ENCODE measurements at regions not wholly inside any gene's neighbourhood (a gene's known extent, or its start where the extent isn't known, plus 50 kb on each side); places are given as distances from the start of the nearest gene placed in this dataset.
A peak's percentile ranks its signal among the peaks of the same experiment; 100 is the strongest.

- H3K79me1 ChIP-seq (ENCODE audit: low read depth, low read length), result peaks cover 5% of the 10 kb centered on the region
- DNase-seq (ENCODE audit: low spot score), result no peak
- H3K4me3 ChIP-seq (ENCODE audit: low read length in 2 of 2), result peak overlapping the region in 1 of 2 donors; percentile 16
- no peaks in the 10 kb centered on the region for H3K36me3 ChIP-seq (replicated peaks in 1 of 2; ENCODE audit: control insufficient read depth in 2 of 2, insufficient read depth in 2 of 2, low read length in 2 of 2)
- H3K4ac ChIP-seq (ENCODE audit: low read length), result no peak overlapping the region
- peak overlapping the region; percentile 63 for H3K9ac ChIP-seq (ENCODE audit: low read depth, low read length, poor library complexity)
- peak overlapping the region; percentile 64 for H3K18ac ChIP-seq (ENCODE audit: low read length)
- H2BK120ac ChIP-seq (ENCODE audit: low read depth, low read length), result no peak overlapping the region
- H4K91ac ChIP-seq (ENCODE audit: low read depth, low read length, poor library complexity), result no peak overlapping the region
- H3K23ac ChIP-seq (ENCODE audit: low read depth, low read length, poor library complexity), result peak overlapping the region; percentile 73
- peak overlapping the region; percentile 63 for H2AK5ac ChIP-seq (ENCODE audit: low read depth, low read length)
- H2BK12ac ChIP-seq (ENCODE audit: low read length), result no peak overlapping the region
- no peak overlapping the region for H2AFZ ChIP-seq (ENCODE audit: low read length)
- peak overlapping the region; percentile 56 for H3K14ac ChIP-seq (ENCODE audit: low read length)
- H3K27ac ChIP-seq (replicated peaks; ENCODE audit: low read length), result no peak overlapping the region
- H2BK5ac ChIP-seq (ENCODE audit: low read length), result no peak overlapping the region
- no peak overlapping the region for H4K8ac ChIP-seq (ENCODE audit: low read depth, low read length)
- H2BK15ac ChIP-seq (ENCODE audit: low read length), result peak overlapping the region; percentile 67
- H3K4me2 ChIP-seq (ENCODE audit: insufficient read depth, low read length, poor library complexity, severe bottlenecking), result no peak overlapping the region
- no peaks in the 10 kb centered on the region for H3K9me3 ChIP-seq (replicated peaks in 1 of 2; ENCODE audit: control insufficient read depth in 2 of 2, insufficient read depth in 1 of 2, low read depth in 1 of 2, low read length in 2 of 2)
- no peaks in the 10 kb centered on the region for H3K4me1 ChIP-seq (ENCODE audit: control insufficient read depth in 2 of 2, insufficient read depth in 1 of 2, low read depth in 1 of 2, low read length in 2 of 2)
- no CpG with 5 or more reads among the region's 36 CpGs for WGBS, 2 donors (ENCODE audit: extremely low coverage in 2 of 2, insufficient read length in 2 of 2, insufficient replicate concordance in 1 of 2)
- H3K27me3 ChIP-seq (ENCODE audit: control insufficient read depth in 3 of 3, insufficient read depth in 3 of 3, low read depth in 1 of 3, low read length in 3 of 3), result peaks cover 0 to 90% (median 0%) of the 10 kb centered on the region in 3 experiments
Observed at GRCh38 chr20:63086421-63087235, 79.9 kb upstream of the BHLHE23 start.

DNA sequence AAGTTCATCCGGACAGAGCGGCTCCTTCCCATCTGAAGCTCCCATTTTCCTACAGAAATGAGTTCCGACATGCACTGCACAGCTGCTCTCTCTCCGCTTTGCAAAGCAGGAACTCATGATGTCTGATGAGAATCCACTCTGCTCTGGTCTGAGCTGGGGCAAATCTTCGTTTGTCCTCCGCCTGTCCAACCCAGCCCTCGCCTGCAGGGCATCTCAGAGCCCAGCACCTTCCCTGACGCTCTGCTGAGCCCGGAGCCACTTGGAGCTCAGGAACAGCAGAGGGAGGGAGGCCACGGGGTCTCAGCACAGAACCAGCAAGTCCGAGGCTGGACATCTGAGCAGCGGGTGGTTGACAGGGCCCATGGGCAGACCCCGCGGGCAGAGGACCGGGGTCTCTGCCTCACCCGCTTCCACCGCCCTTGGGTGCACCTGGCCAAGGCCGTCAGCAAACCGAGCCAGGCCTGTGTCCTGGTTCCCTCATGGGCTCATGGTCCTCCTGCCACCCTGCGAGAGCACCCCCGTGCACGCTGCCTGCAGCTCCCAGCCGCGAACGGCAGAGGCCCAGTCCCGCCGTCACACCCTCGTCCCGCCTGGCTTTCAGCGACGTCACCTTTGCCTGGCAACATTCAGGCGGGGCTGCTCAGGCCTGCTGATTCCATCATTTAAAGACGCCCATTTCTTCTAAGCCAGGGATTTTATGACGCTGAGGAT, 78.5 kb upstream of the BHLHE23 start:
- H3K9ac ChIP-seq (ENCODE audit: low read depth, low read length, poor library complexity), result peak overlapping the region; percentile 70
- H2BK12ac ChIP-seq (ENCODE audit: low read length), result no peak overlapping the region
- no peak overlapping the region for H2BK120ac ChIP-seq (ENCODE audit: low read depth, low read length)
- H3K9me3 ChIP-seq (replicated peaks in 1 of 2; ENCODE audit: control insufficient read depth in 2 of 2, insufficient read depth in 1 of 2, low read depth in 1 of 2, low read length in 2 of 2), result no peaks in the 10 kb centered on the region
- H2AK5ac ChIP-seq (ENCODE audit: low read depth, low read length), result peak overlapping the region; percentile 93
- no peak overlapping the region for H3K4ac ChIP-seq (ENCODE audit: low read length)
- H3K36me3 ChIP-seq (replicated peaks in 1 of 2; ENCODE audit: control insufficient read depth in 2 of 2, insufficient read depth in 2 of 2, low read length in 2 of 2), result no peaks in the 10 kb centered on the region
- peaks cover 5% of the 10 kb centered on the region for H3K79me1 ChIP-seq (ENCODE audit: low read depth, low read length)
- no peak overlapping the region for H2BK5ac ChIP-seq (ENCODE audit: low read length)
- H3K18ac ChIP-seq (ENCODE audit: low read length), result peak overlapping the region; percentile 76
- no peak overlapping the region for H4K8ac ChIP-seq (ENCODE audit: low read depth, low read length)
- H3K27me3 ChIP-seq (ENCODE audit: control insufficient read depth in 3 of 3, insufficient read depth in 3 of 3, low read depth in 1 of 3, low read length in 3 of 3), result peaks cover 0 to 84% (median 0%) of the 10 kb centered on the region in 3 experiments
- H3K4me3 ChIP-seq (ENCODE audit: low read length in 2 of 2), result no peak overlapping the region
- no CpG with 5 or more reads among the region's 34 CpGs for WGBS, 2 donors (ENCODE audit: extremely low coverage in 2 of 2, insufficient read length in 2 of 2, insufficient replicate concordance in 1 of 2)
- peak overlapping the region; percentile 56 for H3K14ac ChIP-seq (ENCODE audit: low read length)
- no peak overlapping the region for H3K27ac ChIP-seq (replicated peaks; ENCODE audit: low read length)
- H2BK15ac ChIP-seq (ENCODE audit: low read length), result peak overlapping the region; percentile 75
- peak overlapping the region; percentile 96 for H3K23ac ChIP-seq (ENCODE audit: low read depth, low read length, poor library complexity)
- H4K91ac ChIP-seq (ENCODE audit: low read depth, low read length, poor library complexity), result no peak overlapping the region
- H2AFZ ChIP-seq (ENCODE audit: low read length), result no peak overlapping the region
- H3K4me1 ChIP-seq (ENCODE audit: control insufficient read depth in 2 of 2, insufficient read depth in 1 of 2, low read depth in 1 of 2, low read length in 2 of 2), result no peaks in the 10 kb centered on the region
- H3K4me2 ChIP-seq (ENCODE audit: insufficient read depth, low read length, poor library complexity, severe bottlenecking), result no peak overlapping the region
- no peak for DNase-seq (ENCODE audit: low spot score)

- Histone ChIP-seq H2BK5ac (ENCODE audit: low read length) (no peak overlapping the region), H4K91ac (ENCODE audit: low read depth, low read length, poor library complexity) (no peak overlapping the region), H3K23ac (ENCODE audit: low read depth, low read length, poor library complexity) (no peak overlapping the region), H3K9ac (ENCODE audit: low read depth, low read length, poor library complexity) (no peak overlapping the region), H3K4me3 (ENCODE audit: low read length in 2 of 2) (no peak overlapping the region), H2BK15ac (ENCODE audit: low read length) (no peak overlapping the region), H2BK120ac (ENCODE audit: low read depth, low read length) (no peak overlapping the region), H3K18ac (ENCODE audit: low read length) (no peak overlapping the region), H3K4me1 (ENCODE audit: control insufficient read depth in 2 of 2, insufficient read depth in 1 of 2, low read depth in 1 of 2, low read length in 2 of 2) (no peaks in the 10 kb centered on the region), H3K14ac (ENCODE audit: low read length) (no peak overlapping the region), H3K4me2 (ENCODE audit: insufficient read depth, low read length, poor library complexity, severe bottlenecking) (no peak overlapping the region), H3K27me3 (ENCODE audit: control insufficient read depth in 3 of 3, insufficient read depth in 3 of 3, low read depth in 1 of 3, low read length in 3 of 3) (peaks cover 0 to 80% (median 0%) of the 10 kb centered on the region in 3 experiments), H3K36me3 (replicated peaks in 1 of 2; ENCODE audit: control insufficient read depth in 2 of 2, insufficient read depth in 2 of 2, low read length in 2 of 2) (no peaks in the 10 kb centered on the region), H2AFZ (ENCODE audit: low read length) (no peak overlapping the region), H2BK12ac (ENCODE audit: low read length) (no peak overlapping the region), H3K4ac (ENCODE audit: low read length) (no peak overlapping the region), H4K8ac (ENCODE audit: low read depth, low read length) (no peak overlapping the region), H3K79me1 (ENCODE audit: low read depth, low read length) (peaks cover 7% of the 10 kb centered on the region), H2AK5ac (ENCODE audit: low read depth, low read length) (no peak overlapping the region), H3K9me3 (replicated peaks in 1 of 2; ENCODE audit: control insufficient read depth in 2 of 2, insufficient read depth in 1 of 2, low read depth in 1 of 2, low read length in 2 of 2) (peaks cover 0 to 3% of the 10 kb centered on the region in 2 donors), H3K27ac (replicated peaks; ENCODE audit: low read length) (no peak overlapping the region)
- WGBS, 2 donors (ENCODE audit: extremely low coverage in 2 of 2, insufficient read length in 2 of 2, insufficient replicate concordance in 1 of 2), result no CpG with 5 or more reads among the region's 15 CpGs
- no peak for DNase-seq (ENCODE audit: low spot score)
Observed at GRCh38 chr20:63084563-63084927, 77.8 kb upstream of the BHLHE23 start.

Data from neuronal stem cell (in vitro differentiated cells).